Endodermal cell (in vitro differentiated cells): ENCODE measurements at regions not wholly inside any gene's neighbourhood (a gene's known extent, or its start where the extent isn't known, plus 50 kb on each side); places are given as distances from the start of the nearest gene placed in this dataset.
"Not testable (repeated sequence)": the region's sequence is repeated elsewhere in the genome, so short reads cannot be mapped to it uniquely, and the experiment has no call there.

Experiments
- DNase-seq: peaks from one replicate; pipeline ENCODE4 v3.0.0-alpha.2; 2017
- H3K27ac ChIP-seq: 2 replicates; pipeline ENCODE4 v1.5.1; 2013; ENCODE audit warnings: mild to moderate bottlenecking, low read depth, low read length, moderate library complexity
- H3K27me3 ChIP-seq: 2 replicates; pipeline ENCODE4 v1.6.1; 2013; ENCODE audit warnings: mild to moderate bottlenecking, low read length, moderate library complexity; ENCODE audit not compliant: insufficient read depth, control insufficient read depth, poor library complexity, severe bottlenecking
- H3K36me3 ChIP-seq: 2 replicates; pipeline ENCODE4 v1.7.0; 2013; ENCODE audit warnings: mild to moderate bottlenecking, low read length, moderate library complexity; ENCODE audit not compliant: control insufficient read depth, insufficient read depth
- H3K4me1 ChIP-seq: one replicate; pipeline ENCODE4 v1.7.0; 2013; ENCODE audit warnings: low read length; ENCODE audit not compliant: control insufficient read depth, insufficient read depth
- H3K4me3 ChIP-seq: 2 replicates; pipeline ENCODE4 v1.5.1; 2013; ENCODE audit warnings: mild to moderate bottlenecking, low read length, moderate library complexity
- H3K9ac ChIP-seq: 2 replicates; pipeline ENCODE4 v1.6.1; 2013; ENCODE audit warnings: mild to moderate bottlenecking, low read length, moderate library complexity; ENCODE audit not compliant: poor library complexity, severe bottlenecking; ENCODE audit errors: extremely low read depth
- H3K9me3 ChIP-seq: 2 replicates; pipeline ENCODE4 v1.6.1; 2013; ENCODE audit warnings: mild to moderate bottlenecking, low read length, moderate library complexity; ENCODE audit not compliant: control insufficient read depth
- H3K27ac Mint-ChIP-seq: 2 replicates; pipeline ENCODE4 v1.8.0; 2020; ENCODE audit warnings: mixed read lengths
- H3K27me3 Mint-ChIP-seq: 2 replicates; pipeline ENCODE4 v1.8.0; 2021; ENCODE audit warnings: mild to moderate bottlenecking, mixed read lengths; ENCODE audit not compliant: insufficient read depth
- H3K36me3 Mint-ChIP-seq: 2 replicates; pipeline ENCODE4 v1.8.0; 2020; ENCODE audit warnings: low read depth, mixed read lengths
- H3K4me1 Mint-ChIP-seq: 2 replicates; pipeline ENCODE4 v1.8.0; 2020; ENCODE audit warnings: mixed read lengths
- H3K4me3 Mint-ChIP-seq: 2 replicates; pipeline ENCODE4 v1.8.0; 2020; ENCODE audit warnings: mild to moderate bottlenecking, moderate library complexity, mixed read lengths
- H3K9me3 Mint-ChIP-seq: 2 replicates; pipeline ENCODE4 v1.8.0; 2020; ENCODE audit warnings: mild to moderate bottlenecking, mixed read lengths
- WGBS, 2 experiments: methylation state at CpG; one replicate each; pipeline versions ENCODE4 v1.1.5 to v1.1.7; 2013; ENCODE audit warnings: missing lambda C conversion rate in 2 of 2, mixed read lengths in 1 of 2; ENCODE audit not compliant: insufficient coverage in 1 of 2, insufficient read length in 1 of 2; 5-methylcytosine and 5-hydroxymethylcytosine counted together
- TF ChIP-seq, protein P1 (sequence below): fragments of 200-600 bp; sonication (generic); conservative IDR thresholded peaks from 2 replicates; pipeline ENCODE4 v1.5.0; 2021; ENCODE audit warnings: antibody characterized with exemption, mild to moderate bottlenecking

GRCh38 chr7:4472728-4473127 lies 209.4 kb upstream of the FOXK1 start:
- no peaks in the 10 kb centered on the region for H3K36me3 Mint-ChIP-seq
- Histone ChIP-seq H3K9me3 (no peaks in the 10 kb centered on the region), H3K9ac (no peak overlapping the region), H3K27ac (no peak overlapping the region), H3K4me3 (no peak overlapping the region), H3K4me1 (no peaks in the 10 kb centered on the region), H3K36me3 (no peaks in the 10 kb centered on the region), H3K27me3 (no peaks in the 10 kb centered on the region)
- DNase-seq, result peak; percentile 62
- H3K27ac Mint-ChIP-seq, result no peak overlapping the region
- TF ChIP-seq, protein P1, sequence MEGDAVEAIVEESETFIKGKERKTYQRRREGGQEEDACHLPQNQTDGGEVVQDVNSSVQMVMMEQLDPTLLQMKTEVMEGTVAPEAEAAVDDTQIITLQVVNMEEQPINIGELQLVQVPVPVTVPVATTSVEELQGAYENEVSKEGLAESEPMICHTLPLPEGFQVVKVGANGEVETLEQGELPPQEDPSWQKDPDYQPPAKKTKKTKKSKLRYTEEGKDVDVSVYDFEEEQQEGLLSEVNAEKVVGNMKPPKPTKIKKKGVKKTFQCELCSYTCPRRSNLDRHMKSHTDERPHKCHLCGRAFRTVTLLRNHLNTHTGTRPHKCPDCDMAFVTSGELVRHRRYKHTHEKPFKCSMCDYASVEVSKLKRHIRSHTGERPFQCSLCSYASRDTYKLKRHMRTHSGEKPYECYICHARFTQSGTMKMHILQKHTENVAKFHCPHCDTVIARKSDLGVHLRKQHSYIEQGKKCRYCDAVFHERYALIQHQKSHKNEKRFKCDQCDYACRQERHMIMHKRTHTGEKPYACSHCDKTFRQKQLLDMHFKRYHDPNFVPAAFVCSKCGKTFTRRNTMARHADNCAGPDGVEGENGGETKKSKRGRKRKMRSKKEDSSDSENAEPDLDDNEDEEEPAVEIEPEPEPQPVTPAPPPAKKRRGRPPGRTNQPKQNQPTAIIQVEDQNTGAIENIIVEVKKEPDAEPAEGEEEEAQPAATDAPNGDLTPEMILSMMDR, result peak; percentile 48
- H3K27me3 Mint-ChIP-seq, result no peaks in the 10 kb centered on the region
- no peak overlapping the region for H3K4me3 Mint-ChIP-seq
- WGBS, 2 experiments, result 63 to 77% methylated on average over 5 to 12 of the region's 12 CpGs
- H3K9me3 Mint-ChIP-seq, result no peaks in the 10 kb centered on the region
- peaks cover 2% of the 10 kb centered on the region for H3K4me1 Mint-ChIP-seq

DNA sequence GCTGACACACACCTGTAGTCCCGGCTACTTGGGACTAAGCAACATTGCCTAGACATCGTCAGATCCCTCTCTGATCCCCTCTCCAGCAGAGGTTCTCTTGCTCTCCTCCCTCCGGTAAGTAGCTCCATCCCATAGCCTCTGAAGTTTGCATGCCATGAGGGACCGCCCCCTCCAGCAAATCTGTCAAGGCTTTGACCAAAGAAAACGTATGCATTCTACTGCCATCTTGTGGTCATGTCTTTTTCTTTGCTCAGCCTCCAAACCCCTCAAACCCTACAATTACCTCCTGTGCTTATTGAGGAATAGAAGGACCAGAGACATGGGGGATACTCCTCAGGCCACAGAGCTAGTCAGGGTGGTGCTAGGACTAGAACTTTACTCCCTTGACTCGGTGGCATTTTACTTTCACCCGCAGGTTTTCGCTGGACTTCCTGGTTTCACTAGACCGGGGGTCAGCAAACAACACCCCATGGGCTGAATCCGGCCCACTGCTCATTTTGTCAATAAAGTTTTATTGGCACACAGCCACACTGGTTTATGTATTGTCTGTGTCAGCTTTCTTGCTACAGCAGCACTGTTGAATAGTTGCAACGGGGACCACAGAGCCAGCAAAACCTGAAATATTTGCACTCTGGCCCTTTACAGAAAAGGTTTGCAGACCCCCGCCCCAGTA lies 202.6 kb upstream of the FOXK1 start:
- no peak overlapping the region for H3K4me3 ChIP-seq
- Mint-ChIP-seq H3K9me3 (peaks cover 30% of the 10 kb centered on the region), H3K27ac (no peak overlapping the region), H3K27me3 (peaks cover 11% of the 10 kb centered on the region), H3K4me1 (no peaks in the 10 kb centered on the region), H3K36me3 (no peaks in the 10 kb centered on the region), H3K4me3 (no peak overlapping the region)
- DNase-seq, result peak; percentile 85
- H3K9ac ChIP-seq, result no peak overlapping the region
- TF ChIP-seq, protein P1, result peak; percentile 83
- H3K9me3 ChIP-seq, result peaks cover 10% of the 10 kb centered on the region
- 53 to 62% methylated on average over 9 to 12 of the region's 12 CpGs for whole genome bisulfite sequencing, 2 experiments
- H3K27me3 ChIP-seq, result no peaks in the 10 kb centered on the region
- no peak overlapping the region for H3K27ac ChIP-seq
- H3K4me1 ChIP-seq, result no peaks in the 10 kb centered on the region
- no peaks in the 10 kb centered on the region for H3K36me3 ChIP-seq

- not testable (repeated sequence) for H3K36me3 ChIP-seq, H3K9ac ChIP-seq, H3K4me3 ChIP-seq, H3K4me1 ChIP-seq, H3K27ac Mint-ChIP-seq, H3K4me1 Mint-ChIP-seq, H3K27me3 ChIP-seq, H3K27ac ChIP-seq, DNase-seq, H3K4me3 Mint-ChIP-seq, H3K36me3 Mint-ChIP-seq
- peaks cover 16% of the 10 kb centered on the region for H3K9me3 ChIP-seq
- peaks cover 15% of the 10 kb centered on the region for H3K27me3 Mint-ChIP-seq
- 87 to 90% methylated on average over 11 of the region's 11 CpGs for WGBS, 2 experiments
- peaks cover 32% of the 10 kb centered on the region for H3K9me3 Mint-ChIP-seq
Observed at GRCh38 chr7:4480131-4480530, 202.0 kb upstream of the FOXK1 start.

DNA sequence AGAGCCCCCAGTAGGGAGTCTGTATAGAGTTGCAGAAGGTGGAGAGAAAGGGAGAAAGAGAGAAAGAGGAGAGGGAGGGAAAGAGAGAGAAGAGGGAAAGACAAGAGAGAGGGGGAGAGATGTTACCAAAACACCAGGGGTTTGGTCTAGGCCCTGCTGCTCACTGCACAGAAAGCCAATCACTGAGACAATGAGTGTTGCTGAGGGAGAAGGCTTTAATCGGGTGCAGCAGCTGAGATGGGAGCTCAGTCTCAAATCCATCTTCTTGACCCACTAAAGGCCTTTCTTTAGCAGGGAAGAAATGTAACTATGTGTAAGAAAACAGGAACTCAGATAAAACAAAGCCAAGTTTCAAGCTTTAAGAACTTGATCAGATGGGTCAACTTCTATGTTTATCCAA lies 198.2 kb upstream of the FOXK1 start:
- peaks cover 38% of the 10 kb centered on the region for H3K9me3 Mint-ChIP-seq
- TF ChIP-seq, protein P1, result no peak

More for the DNA sequence above, 198.2 kb upstream of the FOXK1 start:
- H3K36me3 ChIP-seq, result no peaks in the 10 kb centered on the region
- H3K27ac ChIP-seq, result no peak overlapping the region
- no peak overlapping the region for H3K27ac Mint-ChIP-seq
- no peaks in the 10 kb centered on the region for H3K27me3 ChIP-seq
- WGBS, 2 experiments, result 74% methylated on average over 1 of the region's 1 CpG; no CpG with 5 or more reads in 1 of the 2 experiments
- no peaks in the 10 kb centered on the region for H3K4me1 ChIP-seq
- H3K4me3 Mint-ChIP-seq, result no peak overlapping the region
- H3K4me1 Mint-ChIP-seq, result no peaks in the 10 kb centered on the region
- no peak overlapping the region for H3K9ac ChIP-seq
- no peak overlapping the region for H3K4me3 ChIP-seq
- no peak for DNase-seq
- peaks cover 17% of the 10 kb centered on the region for H3K9me3 ChIP-seq
- no peaks in the 10 kb centered on the region for H3K36me3 Mint-ChIP-seq
- peaks cover 19% of the 10 kb centered on the region for H3K27me3 Mint-ChIP-seq
